GM19372 (cell line): ENCODE measurements at regions not wholly inside any gene's neighbourhood (a gene's known extent, or its start where the extent isn't known, plus 50 kb on each side); places are given as distances from the start of the nearest gene placed in this dataset.

Experiments used
- ATAC-seq: cut with Tn5 transposase; IDR thresholded peaks from one replicate; pipeline ENCODE4 v1.9.1; 2021; ENCODE audit warnings: mild to moderate bottlenecking, low read depth, moderate library complexity; ENCODE audit not compliant: unreplicated experiment

GRCh38 chr3:175932586-175932985 lies 1073.5 kb downstream of the NAALADL2 start:
- ATAC-seq: no peak

- ATAC-seq: no peak
These were observed 1060.0 kb downstream of the NAALADL2 start for GRCh38 chr3:175919133-175919532.

- ATAC-seq: no peak
These were observed 1057.2 kb downstream of the NAALADL2 start for GRCh38 chr3:175916191-175916934.

GRCh38 chr3:175914785-175915184 lies 1055.7 kb downstream of the NAALADL2 start:
- ATAC-seq: no peak

GRCh38 chr3:175913286-175913685 lies 1054.2 kb downstream of the NAALADL2 start:
- ATAC-seq: no peak

- ATAC-seq: no peak
These were observed 1052.8 kb downstream of the NAALADL2 start for GRCh38 chr3:175911937-175912336.

GRCh38 chr3:175902226-175902625 lies 1043.1 kb downstream of the NAALADL2 start:
- no peak for ATAC-seq

GRCh38 chr3:175898194-175898593 lies 1039.1 kb downstream of the NAALADL2 start:
- no peak for ATAC-seq

GRCh38 chr3:175896655-175897054 lies 1037.5 kb downstream of the NAALADL2 start:
- ATAC-seq: no peak

- ATAC-seq: no peak
These were observed 1036.6 kb downstream of the NAALADL2 start for GRCh38 chr3:175895731-175896130.

GRCh38 chr3:175893566-175893965 lies 1034.4 kb downstream of the NAALADL2 start:
- ATAC-seq: no peak

GRCh38 chr3:175890066-175890465 lies 1030.9 kb downstream of the NAALADL2 start:
- no peak for ATAC-seq

- ATAC-seq: no peak
These were observed 1026.2 kb downstream of the NAALADL2 start for GRCh38 chr3:175885231-175885766.

GRCh38 chr3:175879417-175879816 lies 1020.3 kb downstream of the NAALADL2 start:
- no peak for ATAC-seq

GRCh38 chr3:175869404-175869803 lies 1010.3 kb downstream of the NAALADL2 start:
- no peak for ATAC-seq

GRCh38 chr3:175868626-175869025 lies 1009.5 kb downstream of the NAALADL2 start:
- ATAC-seq: no peak

- no peak for ATAC-seq
These were observed 1006.6 kb downstream of the NAALADL2 start for GRCh38 chr3:175865724-175866123.

GRCh38 chr3:175861916-175862315 lies 1002.8 kb downstream of the NAALADL2 start:
- no peak for ATAC-seq
